ENCODE measurements at regions not wholly inside any gene's neighbourhood (a gene's known extent, or its start where the extent isn't known, plus 50 kb on each side); places are given as distances from the start of the nearest gene placed in this dataset.

- intact Hi-C loops (cut with DNase I): no loop called here
- H3K9me3 ChIP-seq: no peaks in the 10 kb centered on the region
Observed at GRCh38 chrX:39367416-39367815, 566.2 kb downstream of the MID1IP1 start.

GRCh38 chrX:39372115-39372514, 570.9 kb downstream of the MID1IP1 start:
- Histone ChIP-seq H3K27me3 (no peaks in the 10 kb centered on the region), H3K27ac (no peak overlapping the region), H3K9me3 (no peaks in the 10 kb centered on the region), H3K4me1 (no peaks in the 10 kb centered on the region), H3K4me3 (no peak overlapping the region), H3K36me3 (no peaks in the 10 kb centered on the region)
- TF ChIP-seq POLR2A (IDR thresholded peaks at IDR 0.05): no peak
- no peak for TF ChIP-seq POLR2AphosphoS5 (IDR thresholded peaks at IDR 0.05)
- no peak for TF ChIP-seq EP300 (IDR thresholded peaks at IDR 0.05)
- TF ChIP-seq CTCF (IDR thresholded peaks at IDR 0.05): no peak
- intact Hi-C loops (cut with DNase I): no loop called here
- no peak for DNase-seq
- WGBS, 2 donors: 86 to 92% methylated on average over 3 of the region's 3 CpGs

More at GRCh38 chrX:39367416-39367815, 566.2 kb downstream of the MID1IP1 start:
- no peak for TF ChIP-seq EP300 (IDR thresholded peaks at IDR 0.05)
- TF ChIP-seq CTCF (IDR thresholded peaks at IDR 0.05): no peak
- TF ChIP-seq POLR2AphosphoS5 (IDR thresholded peaks at IDR 0.05): no peak
- TF ChIP-seq POLR2A (IDR thresholded peaks at IDR 0.05): no peak
- H3K4me1 ChIP-seq: no peaks in the 10 kb centered on the region
- no peak overlapping the region for H3K4me3 ChIP-seq
- no peaks in the 10 kb centered on the region for H3K36me3 ChIP-seq
- no peak overlapping the region for H3K27ac ChIP-seq
- no peaks in the 10 kb centered on the region for H3K27me3 ChIP-seq
- no peak for DNase-seq
- 10 to 66% methylated on average over 5 of the region's 5 CpGs for WGBS, 2 donors

- Histone ChIP-seq H3K9me3 (no peaks in the 10 kb centered on the region), H3K4me1 (no peaks in the 10 kb centered on the region), H3K4me3 (no peak overlapping the region), H3K27ac (no peak overlapping the region), H3K36me3 (no peaks in the 10 kb centered on the region), H3K27me3 (no peaks in the 10 kb centered on the region)
- TF ChIP-seq POLR2A (IDR thresholded peaks at IDR 0.05) (no peak), POLR2AphosphoS5 (IDR thresholded peaks at IDR 0.05) (no peak), CTCF (IDR thresholded peaks at IDR 0.05) (no peak), EP300 (IDR thresholded peaks at IDR 0.05) (no peak)
- DNase-seq: no peak
- intact Hi-C loops (cut with DNase I): no loop called here
Observed at GRCh38 chrX:39377157-39377556, 575.9 kb downstream of the MID1IP1 start.

GRCh38 chrX:39377773-39378172, 576.5 kb downstream of the MID1IP1 start:
- no peaks in the 10 kb centered on the region for H3K36me3 ChIP-seq
- DNase-seq: no peak
- TF ChIP-seq POLR2A (IDR thresholded peaks at IDR 0.05) (no peak), EP300 (IDR thresholded peaks at IDR 0.05) (no peak), POLR2AphosphoS5 (IDR thresholded peaks at IDR 0.05) (no peak), CTCF (IDR thresholded peaks at IDR 0.05) (no peak)
- no peak overlapping the region for H3K27ac ChIP-seq
- no peaks in the 10 kb centered on the region for H3K27me3 ChIP-seq
- intact Hi-C loops (cut with DNase I): no loop called here
- WGBS, 2 donors: 73 to 94% methylated on average over 1 of the region's 1 CpG
- H3K4me3 ChIP-seq: no peak overlapping the region
- no peaks in the 10 kb centered on the region for H3K9me3 ChIP-seq
- H3K4me1 ChIP-seq: no peaks in the 10 kb centered on the region

GRCh38 chrX:39381422-39381821, 580.2 kb downstream of the MID1IP1 start:
- no peaks in the 10 kb centered on the region for H3K9me3 ChIP-seq
- no peaks in the 10 kb centered on the region for H3K27me3 ChIP-seq
- H3K27ac ChIP-seq: no peak overlapping the region
- intact Hi-C loops (cut with DNase I): no loop called here
- H3K4me3 ChIP-seq: no peak overlapping the region
- H3K36me3 ChIP-seq: no peaks in the 10 kb centered on the region
- WGBS, 2 donors: 83 to 89% methylated on average over 5 of the region's 5 CpGs
- no peak for DNase-seq
- TF ChIP-seq POLR2AphosphoS5 (IDR thresholded peaks at IDR 0.05) (no peak), POLR2A (IDR thresholded peaks at IDR 0.05) (no peak), CTCF (IDR thresholded peaks at IDR 0.05) (no peak)
- no peaks in the 10 kb centered on the region for H3K4me1 ChIP-seq
